GM23338 (cell line): ENCODE measurements at regions not wholly inside any gene's neighbourhood (a gene's known extent, or its start where the extent isn't known, plus 50 kb on each side); places are given as distances from the start of the nearest gene placed in this dataset.

Experiments
- CTCF ChIP-seq, 2 experiments: fragments of 200-600 bp in 1 of 2; sonication (generic) in 1 of 2; conservative IDR thresholded peaks; 2 replicates each; pipeline versions ENCODE4 v1.5.1 to v1.6.1; 2016 to 2017; ENCODE audit warnings: antibody characterized with exemption in 2 of 2, low read depth in 2 of 2, mild to moderate bottlenecking in 2 of 2, moderate library complexity in 1 of 2
- POLR2AphosphoS5 ChIP-seq: IDR thresholded peaks from 2 replicates; pipeline ENCODE4 v1.6.1; 2016; ENCODE audit warnings: antibody characterized with exemption, low read depth

- no peak for TF ChIP-seq CTCF (conservative IDR thresholded peaks at IDR 0.05; ENCODE audit: low read depth in 2 of 2)
- TF ChIP-seq POLR2AphosphoS5, result no peak
Observed at GRCh38 chr6:40881501-40881900, 157.5 kb downstream of the UNC5CL start.
